GM12872 (cell line): ENCODE measurements at regions not wholly inside any gene's neighbourhood (a gene's known extent, or its start where the extent isn't known, plus 50 kb on each side); places are given as distances from the start of the nearest gene placed in this dataset.

Experiments used
- TF ChIP-seq, protein P1 (sequence below): IDR thresholded peaks from 3 replicates; pipeline ENCODE4 v1.5.1; 2011; ENCODE audit warnings: low read depth, mild to moderate bottlenecking, low read length, moderate library complexity; ENCODE audit not compliant: insufficient read depth

DNA sequence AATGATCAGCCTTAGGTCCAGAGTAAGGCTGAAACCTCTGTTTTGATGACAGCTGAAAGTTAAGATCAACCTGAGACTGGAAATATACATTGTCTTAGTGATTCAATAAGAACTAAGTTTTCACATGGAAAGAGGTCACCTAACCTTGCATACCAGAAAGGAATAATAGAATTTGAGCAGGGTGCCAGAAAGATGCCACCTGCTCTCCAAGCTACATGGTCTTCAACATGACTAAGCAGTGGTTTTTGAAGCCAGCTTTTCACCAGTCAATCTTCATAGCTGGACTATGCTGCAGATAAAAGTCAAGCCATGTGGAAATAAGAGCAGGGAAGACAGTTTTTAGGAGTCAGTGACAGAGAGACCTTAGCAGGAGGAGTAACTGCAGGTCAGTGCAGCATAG lies 589.4 kb upstream of the SYT4 start:
- TF ChIP-seq, protein P1, sequence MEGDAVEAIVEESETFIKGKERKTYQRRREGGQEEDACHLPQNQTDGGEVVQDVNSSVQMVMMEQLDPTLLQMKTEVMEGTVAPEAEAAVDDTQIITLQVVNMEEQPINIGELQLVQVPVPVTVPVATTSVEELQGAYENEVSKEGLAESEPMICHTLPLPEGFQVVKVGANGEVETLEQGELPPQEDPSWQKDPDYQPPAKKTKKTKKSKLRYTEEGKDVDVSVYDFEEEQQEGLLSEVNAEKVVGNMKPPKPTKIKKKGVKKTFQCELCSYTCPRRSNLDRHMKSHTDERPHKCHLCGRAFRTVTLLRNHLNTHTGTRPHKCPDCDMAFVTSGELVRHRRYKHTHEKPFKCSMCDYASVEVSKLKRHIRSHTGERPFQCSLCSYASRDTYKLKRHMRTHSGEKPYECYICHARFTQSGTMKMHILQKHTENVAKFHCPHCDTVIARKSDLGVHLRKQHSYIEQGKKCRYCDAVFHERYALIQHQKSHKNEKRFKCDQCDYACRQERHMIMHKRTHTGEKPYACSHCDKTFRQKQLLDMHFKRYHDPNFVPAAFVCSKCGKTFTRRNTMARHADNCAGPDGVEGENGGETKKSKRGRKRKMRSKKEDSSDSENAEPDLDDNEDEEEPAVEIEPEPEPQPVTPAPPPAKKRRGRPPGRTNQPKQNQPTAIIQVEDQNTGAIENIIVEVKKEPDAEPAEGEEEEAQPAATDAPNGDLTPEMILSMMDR: no peak

DNA sequence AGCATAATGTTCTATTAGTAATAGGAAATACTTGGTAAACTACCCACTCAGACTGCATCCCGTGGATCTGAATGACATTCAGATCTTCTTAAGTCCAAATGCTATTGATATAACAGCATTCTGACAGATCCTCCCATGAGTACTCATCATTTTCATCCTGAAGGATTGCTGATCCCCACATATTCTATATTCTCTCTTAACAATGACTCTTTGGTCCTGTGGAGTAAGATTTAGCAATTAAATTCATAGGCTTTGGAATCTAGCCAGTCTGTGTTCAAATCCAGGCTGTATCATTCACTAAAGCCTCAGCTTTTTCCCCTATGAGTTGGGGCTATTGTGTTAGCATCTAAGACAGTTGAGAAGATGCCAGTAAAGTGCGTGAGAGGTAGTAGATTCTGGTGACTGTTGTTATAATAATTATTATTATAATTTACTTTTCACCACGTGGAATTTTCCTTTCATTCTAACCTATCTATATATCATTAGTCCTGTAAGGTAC lies 591.3 kb upstream of the SYT4 start:
- TF ChIP-seq, protein P1: no peak

DNA sequence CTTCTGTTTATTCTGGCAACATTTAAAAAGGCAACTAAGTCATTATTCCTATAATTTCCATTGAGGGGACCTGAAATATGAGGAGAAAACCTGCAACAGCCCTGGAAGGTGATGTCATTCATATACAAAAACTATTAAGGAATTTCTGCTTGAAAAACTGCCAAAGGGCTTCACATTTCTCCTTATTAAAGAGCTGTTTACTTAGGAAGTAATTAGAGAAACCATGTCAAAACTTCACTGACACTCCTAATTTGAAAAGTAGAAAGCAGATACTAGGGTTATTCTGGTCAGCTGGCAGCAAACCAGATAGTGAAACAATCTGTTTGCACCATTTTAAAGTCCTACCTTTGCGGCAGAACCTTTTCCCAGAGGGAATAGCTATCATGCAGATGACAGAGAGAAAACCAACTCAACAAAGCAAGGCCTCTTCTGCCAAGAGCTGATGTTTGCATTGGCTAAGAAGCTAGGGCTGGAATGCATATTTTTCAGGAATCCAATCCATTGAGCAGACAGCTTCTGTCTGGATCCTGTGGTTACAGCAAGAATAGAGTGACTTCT lies 592.2 kb upstream of the SYT4 start:
- TF ChIP-seq, protein P1: no peak

DNA sequence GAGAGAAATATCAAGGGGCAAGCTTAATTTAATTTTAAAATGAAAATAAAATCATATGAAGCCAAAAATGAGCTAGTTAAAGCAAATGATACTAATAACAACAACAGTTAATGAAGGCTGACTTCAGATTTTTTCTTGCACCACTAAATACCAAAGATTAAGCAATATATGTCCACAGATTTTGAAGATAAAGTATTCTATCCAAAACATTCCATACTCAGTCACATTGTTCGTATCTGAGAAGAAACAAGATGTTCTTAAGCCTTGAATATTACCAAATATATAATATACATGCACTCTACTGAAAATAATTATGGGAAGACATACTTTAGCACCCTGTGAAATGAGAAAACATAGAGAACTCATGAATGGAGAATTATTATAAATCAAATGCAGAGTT lies 593.3 kb upstream of the SYT4 start:
- TF ChIP-seq, protein P1: no peak

DNA sequence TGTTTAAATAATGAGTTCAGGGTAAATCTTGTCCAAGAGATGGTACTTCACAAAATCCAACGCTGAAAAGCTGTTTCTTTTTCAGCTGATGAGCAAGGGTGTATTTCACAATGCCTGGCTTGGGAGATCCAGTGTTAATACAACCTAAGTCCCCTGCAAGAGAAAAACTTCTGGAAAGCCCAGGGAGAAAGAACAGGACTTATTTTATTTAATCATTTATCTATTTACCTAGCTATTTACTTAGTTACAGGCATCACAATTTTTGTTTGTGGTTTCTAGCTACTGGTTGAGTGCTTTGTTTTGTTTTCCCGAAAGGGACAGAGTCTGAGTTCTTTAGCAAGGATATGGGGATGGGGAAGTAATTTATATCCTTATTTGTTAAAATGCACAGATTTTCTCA lies 598.2 kb upstream of the SYT4 start:
- TF ChIP-seq, protein P1: no peak

DNA sequence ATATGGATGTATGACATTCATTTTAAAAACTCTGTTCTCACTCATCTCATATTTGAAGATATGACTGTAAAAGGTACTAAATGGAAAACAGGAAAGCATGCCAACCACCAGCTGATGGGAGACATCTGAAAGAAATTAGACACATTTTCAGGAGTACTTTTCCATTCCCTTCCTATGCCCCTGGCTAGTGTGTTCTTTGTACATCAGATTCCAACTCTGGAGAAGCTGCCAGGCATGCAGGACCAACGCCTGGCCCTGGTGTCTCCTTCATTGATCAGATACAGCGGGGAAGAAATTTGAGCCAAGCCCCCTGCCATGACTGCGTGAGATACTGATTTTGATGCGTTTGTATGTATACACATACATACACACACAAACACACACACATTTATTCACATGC lies 599.0 kb upstream of the SYT4 start:
- TF ChIP-seq, protein P1: no peak

DNA sequence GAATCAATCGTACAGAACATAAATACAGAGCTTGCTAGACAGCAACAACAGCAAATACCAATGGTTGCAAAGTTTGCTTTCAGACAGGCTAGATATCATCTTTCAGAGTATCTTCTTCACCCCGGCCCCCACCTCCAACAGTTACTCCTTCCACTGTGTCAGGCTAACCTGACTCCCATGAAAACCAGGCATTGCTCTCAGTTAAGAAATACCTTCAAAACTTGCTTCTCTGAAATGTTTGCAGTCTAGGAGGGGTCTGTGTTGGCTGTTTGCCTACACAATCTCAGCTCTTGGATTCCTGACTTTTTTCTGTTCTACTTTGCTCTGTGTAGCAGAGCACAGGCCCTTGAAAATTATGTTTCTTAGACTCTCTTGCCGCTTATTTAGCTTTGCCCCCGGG lies 599.5 kb upstream of the SYT4 start:
- TF ChIP-seq, protein P1: no peak
